IMR-90 (cell line): ENCODE measurements at regions not wholly inside any gene's neighbourhood (a gene's known extent, or its start where the extent isn't known, plus 50 kb on each side); places are given as distances from the start of the nearest gene placed in this dataset.

Source experiments
- CEBPB ChIP-seq: IDR thresholded peaks from 2 replicates; pipeline ENCODE4 v1.6.1; 2012; ENCODE audit warnings: low read depth, low read length, improper control_type of control experiment
- MAFK ChIP-seq: IDR thresholded peaks from 2 replicates; pipeline ENCODE4 v1.6.1; 2012; ENCODE audit warnings: low read depth, low read length, improper control_type of control experiment
- MAZ ChIP-seq: IDR thresholded peaks from 2 replicates; pipeline ENCODE4 v1.6.1; 2012; ENCODE audit warnings: low read depth, mild to moderate bottlenecking, low read length, improper control_type of control experiment, moderate library complexity, borderline replicate concordance
- MXI1 ChIP-seq: IDR thresholded peaks from 2 replicates; pipeline ENCODE4 v1.6.1; 2012; ENCODE audit warnings: low read depth, mild to moderate bottlenecking, low read length, moderate library complexity, borderline replicate concordance
- POLR2A ChIP-seq: IDR thresholded peaks from 2 replicates; pipeline ENCODE4 v1.6.1; 2012; ENCODE audit warnings: mild to moderate bottlenecking, low read depth, low read length
- RAD21 ChIP-seq: IDR thresholded peaks from 2 replicates; pipeline ENCODE4 v1.6.1; 2012; ENCODE audit warnings: low read length, improper control_type of control experiment
- RCOR1 ChIP-seq: IDR thresholded peaks from 2 replicates; pipeline ENCODE4 v1.6.1; 2012; ENCODE audit warnings: mild to moderate bottlenecking, low read length, improper control_type of control experiment; ENCODE audit not compliant: insufficient replicate concordance
- TF ChIP-seq, protein P1 (sequence below): conservative IDR thresholded peaks from 2 replicates; pipeline ENCODE4 v1.5.1; 2012; ENCODE audit warnings: mild to moderate bottlenecking, low read depth, low read length, improper control_type of control experiment

DNA sequence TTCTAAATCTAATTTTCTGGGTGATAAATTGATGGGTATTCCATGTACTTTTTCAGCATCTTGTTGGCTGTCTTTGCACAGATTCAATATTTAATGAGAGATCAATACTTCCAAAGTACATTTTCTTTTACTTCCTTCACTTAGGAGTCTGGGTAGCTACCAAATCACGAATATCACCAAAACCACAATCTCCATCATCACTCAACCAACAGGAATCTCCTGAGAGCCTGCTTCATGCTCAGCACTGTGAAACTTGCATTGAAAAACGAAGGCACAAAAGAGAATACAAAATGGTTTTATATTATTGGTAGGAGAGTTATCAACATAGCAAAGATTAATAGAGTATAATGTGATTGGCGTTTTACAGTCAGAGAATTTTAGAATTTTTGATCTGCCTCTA, 261.5 kb upstream of the DSEL start:
- TF ChIP-seq, protein P1, sequence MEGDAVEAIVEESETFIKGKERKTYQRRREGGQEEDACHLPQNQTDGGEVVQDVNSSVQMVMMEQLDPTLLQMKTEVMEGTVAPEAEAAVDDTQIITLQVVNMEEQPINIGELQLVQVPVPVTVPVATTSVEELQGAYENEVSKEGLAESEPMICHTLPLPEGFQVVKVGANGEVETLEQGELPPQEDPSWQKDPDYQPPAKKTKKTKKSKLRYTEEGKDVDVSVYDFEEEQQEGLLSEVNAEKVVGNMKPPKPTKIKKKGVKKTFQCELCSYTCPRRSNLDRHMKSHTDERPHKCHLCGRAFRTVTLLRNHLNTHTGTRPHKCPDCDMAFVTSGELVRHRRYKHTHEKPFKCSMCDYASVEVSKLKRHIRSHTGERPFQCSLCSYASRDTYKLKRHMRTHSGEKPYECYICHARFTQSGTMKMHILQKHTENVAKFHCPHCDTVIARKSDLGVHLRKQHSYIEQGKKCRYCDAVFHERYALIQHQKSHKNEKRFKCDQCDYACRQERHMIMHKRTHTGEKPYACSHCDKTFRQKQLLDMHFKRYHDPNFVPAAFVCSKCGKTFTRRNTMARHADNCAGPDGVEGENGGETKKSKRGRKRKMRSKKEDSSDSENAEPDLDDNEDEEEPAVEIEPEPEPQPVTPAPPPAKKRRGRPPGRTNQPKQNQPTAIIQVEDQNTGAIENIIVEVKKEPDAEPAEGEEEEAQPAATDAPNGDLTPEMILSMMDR, result no peak
- TF ChIP-seq POLR2A (no peak), MAZ (no peak), MXI1 (no peak), CEBPB (no peak), RAD21 (no peak), RCOR1 (no peak), MAFK (no peak)
